NCI-H82 treated with DMSO at 0.1 percent for 48 hours (cell line): ENCODE measurements at regions not wholly inside any gene's neighbourhood (a gene's known extent, or its start where the extent isn't known, plus 50 kb on each side); places are given as distances from the start of the nearest gene placed in this dataset.
"Not testable (repeated sequence)": the region's sequence is repeated elsewhere in the genome, so short reads cannot be mapped to it uniquely, and the experiment has no call there.

Source experiments
- DNase-seq: peaks from one replicate; lab custom pipeline; 2025; ENCODE audit not compliant: unreplicated experiment; lab: John Stamatoyannopoulos, UW

- no peak for DNase-seq
Measured at GRCh38 chr6:69489970-69490369, 306.8 kb downstream of the LMBRD1 start.

- peak; percentile 33 for DNase-seq
Measured at GRCh38 chr6:69487688-69488087, 309.1 kb downstream of the LMBRD1 start.

- DNase-seq: no peak
Measured at GRCh38 chr6:69466979-69467570, 329.7 kb downstream of the LMBRD1 start.

- no peak for DNase-seq
Measured at GRCh38 chr6:69465866-69466265, 330.9 kb downstream of the LMBRD1 start.

- no peak for DNase-seq
Measured at GRCh38 chr6:69456086-69456485, 340.7 kb downstream of the LMBRD1 start.

DNA sequence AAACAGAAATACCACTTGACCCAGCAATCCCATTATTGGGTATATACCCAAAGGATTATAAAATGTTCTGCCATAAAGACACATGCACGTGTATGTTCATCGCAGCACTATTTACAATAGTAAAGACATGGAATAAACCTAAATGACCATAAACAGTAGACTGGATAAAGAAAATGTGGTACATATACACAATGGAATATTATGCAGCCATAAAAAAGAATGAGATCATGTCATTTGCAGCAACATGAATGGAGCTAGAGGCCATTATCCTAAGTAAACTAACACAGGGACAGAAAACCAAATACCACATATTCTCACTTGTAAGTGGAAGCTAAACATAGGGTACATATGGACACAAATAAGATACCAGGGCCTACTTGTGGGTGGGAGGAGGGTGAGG lies 342.2 kb downstream of the LMBRD1 start:
- not testable (repeated sequence) for DNase-seq

DNA sequence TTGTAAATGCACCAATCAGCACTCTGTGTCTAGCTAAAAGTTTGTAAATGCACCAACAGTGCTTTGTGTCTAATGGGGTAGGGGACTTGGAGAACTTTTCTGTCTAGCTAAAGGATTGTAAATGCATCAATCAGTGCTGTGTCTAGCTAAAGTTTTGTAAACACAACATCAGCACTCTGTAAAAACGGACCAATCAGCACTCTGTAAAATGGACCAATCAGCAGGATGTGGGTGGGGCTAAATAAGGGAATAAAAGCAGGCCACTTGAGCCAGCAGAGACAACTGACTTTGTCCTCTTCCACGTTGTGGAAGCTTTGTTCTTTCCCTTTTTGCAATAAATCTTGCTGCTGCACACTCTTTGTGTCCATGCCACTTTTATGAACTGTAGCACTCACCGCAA lies 346.3 kb downstream of the LMBRD1 start:
- not testable (repeated sequence) for DNase-seq

GRCh38 chr6:69449887-69450286 lies 346.9 kb downstream of the LMBRD1 start:
- DNase-seq: no peak
